Adrenal gland (tissue), 9 donors: ENCODE measurements at regions not wholly inside any gene's neighbourhood (a gene's known extent, or its start where the extent isn't known, plus 50 kb on each side); places are given as distances from the start of the nearest gene placed in this dataset.

ENCODE experiments used
- DNase-seq, 7 donors: peaks; one replicate each; pipeline ENCODE4 v3.0.0-alpha.2; 2019 to 2020
- H3K27ac ChIP-seq, 5 donors: fragments of 200-600 bp; sonication (generic) in 4 of 5; 1 replicate in 3 of 5; 2 replicates in 2 of 5; pipeline versions ENCODE4 v1.5.1 to v1.8.0; 2016 to 2020; ENCODE audit warnings: mild to moderate bottlenecking in 1 of 5
- H3K27me3 ChIP-seq: fragments of 200-600 bp; 2 replicates; pipeline ENCODE4 v1.8.0; 2021
- H3K36me3 ChIP-seq, 2 donors: fragments of 200-600 bp; replicated peaks in 1 of 2; 1 replicate in 1 of 2; 2 replicates in 1 of 2; pipeline versions ENCODE4 v1.5.1 to v1.8.0; 2018 to 2022
- H3K4me1 ChIP-seq, 2 donors: fragments of 200-600 bp; replicated peaks in 1 of 2; 1 replicate in 1 of 2; 2 replicates in 1 of 2; pipeline versions ENCODE4 v1.5.1 to v1.8.0; 2018 to 2021
- H3K4me3 ChIP-seq, 4 donors: fragments of 200-600 bp; sonication (generic) in 3 of 4; one replicate each; pipeline ENCODE4 v1.5.1; 2016 to 2018
- H3K9me3 ChIP-seq, 3 donors: fragments of 200-600 bp; sonication (generic) in 1 of 3; replicated peaks in 1 of 3; 1 replicate in 2 of 3; 2 replicates in 1 of 3; pipeline versions ENCODE4 v1.5.1 to v1.8.0; 2016 to 2021
- CTCF ChIP-seq, 6 experiments: fragments of 450-650 bp in 4 of 6; fragments of 200-600 bp in 2 of 6; sonication (generic) in 1 of 6; IDR thresholded peaks; 1 replicate in 5 of 6; 2 replicates in 1 of 6; pipeline versions ENCODE4 v1.5.1 to v1.8.0; 2016 to 2021; ENCODE audit warnings: antibody characterized with exemption in 6 of 6, mild to moderate bottlenecking in 2 of 6, moderate library complexity in 1 of 6
- POLR2A ChIP-seq, 2 donors: fragments of 450-650 bp; IDR thresholded peaks; one replicate each; pipeline ENCODE4 v1.6.1; 2017; ENCODE audit warnings: antibody characterized with exemption in 2 of 2, mild to moderate bottlenecking in 2 of 2, moderate library complexity in 1 of 2
- WGBS, 4 donors: extraction: QIAGEN DNeasy Blood & Tissue Kit in 2 of 4; methylation state at CpG; one replicate each; pipeline versions ENCODE4 v1.1.5 to v1.1.7; 2013 to 2017; 5-methylcytosine and 5-hydroxymethylcytosine counted together
- intact Hi-C, 2 donors: fragments of 100-400 bp; cut with DNase I; formaldehyde crosslinking; loops; one replicate each; pipeline versions ENCODE4 v1.14.1 to v1.15.0; 2022 to 2023
- donor health status: healthy with polysubstance abuse.
- donor health status: Bipolar disorder and iron deficiency.
- donor health status: DM: yes; HTN: yes; CAD: no.
- donor health status: DM: no; HTN: no; CAD: no.
- donor health status: DM: no; HTN: no; CAD: no.

GRCh38 chr2:192957425-192957824 lies 762.7 kb upstream of the TMEFF2 start:
- Histone ChIP-seq H3K36me3 (no peaks in the 10 kb centered on the region), H3K27ac (no peak overlapping the region), H3K27me3 (no peaks in the 10 kb centered on the region), H3K4me1 (no peaks in the 10 kb centered on the region), H3K4me3 (no peak overlapping the region), H3K9me3 (no peaks in the 10 kb centered on the region)
- intact Hi-C loops: no loop called here
- DNase-seq: no peak
- TF ChIP-seq POLR2A (IDR thresholded peaks at IDR 0.05): no peak
- no peak for TF ChIP-seq CTCF (IDR thresholded peaks at IDR 0.05)
- WGBS, 4 donors: 86 to 90% (median 88%) methylated on average over 5 of the region's 5 CpGs

- DNase-seq: no peak
- WGBS, 4 donors: 76 to 85% (median 81%) methylated on average over 1 of the region's 1 CpG
Observed at GRCh38 chr2:192953116-192953515, 758.4 kb upstream of the TMEFF2 start.

DNA sequence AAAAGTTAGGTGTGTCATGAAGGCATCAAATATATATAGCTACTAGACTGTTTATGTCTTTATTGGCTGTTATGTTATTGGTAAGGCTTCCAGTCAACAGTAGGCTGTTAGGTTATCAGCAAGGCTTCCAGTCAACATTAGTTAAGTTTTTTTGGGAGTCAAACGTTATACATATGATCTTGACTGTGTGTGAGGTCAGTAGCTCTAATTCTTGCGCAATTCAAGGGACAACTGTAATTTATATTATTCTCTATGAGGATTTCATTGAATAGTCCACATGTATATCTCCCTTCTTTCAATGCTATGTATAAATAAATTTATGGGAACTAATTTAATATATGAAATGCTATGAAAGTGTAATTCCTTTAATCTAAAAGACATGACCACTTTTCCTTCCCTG lies 757.5 kb upstream of the TMEFF2 start:
- intact Hi-C loops: no loop called here
- no peaks in the 10 kb centered on the region for H3K27me3 ChIP-seq
- H3K4me3 ChIP-seq: no peak overlapping the region
- H3K9me3 ChIP-seq: no peaks in the 10 kb centered on the region
- TF ChIP-seq POLR2A (IDR thresholded peaks at IDR 0.05) (no peak), CTCF (IDR thresholded peaks at IDR 0.05) (no peak)
- no peaks in the 10 kb centered on the region for H3K4me1 ChIP-seq
- DNase-seq: no peak
- 50 to 72% (median 63%) methylated on average over 2 of the region's 2 CpGs for WGBS, 4 donors
- no peaks in the 10 kb centered on the region for H3K36me3 ChIP-seq
- no peak overlapping the region for H3K27ac ChIP-seq

More at GRCh38 chr2:192953116-192953515, 758.4 kb upstream of the TMEFF2 start:
- Histone ChIP-seq H3K4me1 (no peaks in the 10 kb centered on the region), H3K9me3 (no peaks in the 10 kb centered on the region), H3K27ac (no peak overlapping the region), H3K27me3 (no peaks in the 10 kb centered on the region), H3K36me3 (no peaks in the 10 kb centered on the region), H3K4me3 (no peak overlapping the region)
- intact Hi-C loops: no loop called here
- no peak for TF ChIP-seq CTCF (IDR thresholded peaks at IDR 0.05)
- no peak for TF ChIP-seq POLR2A (IDR thresholded peaks at IDR 0.05)

- H3K4me1 ChIP-seq: no peaks in the 10 kb centered on the region
- WGBS, 4 donors: 60 to 75% (median 67%) methylated on average over 3 of the region's 3 CpGs
- no peaks in the 10 kb centered on the region for H3K27me3 ChIP-seq
- intact Hi-C loops: no loop called here
- TF ChIP-seq CTCF (IDR thresholded peaks at IDR 0.05): no peak
- no peak for TF ChIP-seq POLR2A (IDR thresholded peaks at IDR 0.05)
- no peaks in the 10 kb centered on the region for H3K36me3 ChIP-seq
- H3K9me3 ChIP-seq: no peaks in the 10 kb centered on the region
- no peak overlapping the region for H3K27ac ChIP-seq
- no peak overlapping the region for H3K4me3 ChIP-seq
- DNase-seq: no peak
Observed at GRCh38 chr2:192948316-192948715, 753.6 kb upstream of the TMEFF2 start.
